Ramos (cell line): ENCODE measurements at regions not wholly inside any gene's neighbourhood (a gene's known extent, or its start where the extent isn't known, plus 50 kb on each side); places are given as distances from the start of the nearest gene placed in this dataset.

Source experiments
- in situ Hi-C: fragments of 300-500 bp; cut with MboI; formaldehyde crosslinking; loops from one replicate; pipeline ENCODE4 v1.14.3; 2022; ENCODE audit warnings: low sequenced_read_pairs; ENCODE audit not compliant: unreplicated experiment

- in situ Hi-C loops, result no loop called here
Measured at GRCh38 chr2:41694536-41695049, 353.2 kb upstream of the PKDCC start.

GRCh38 chr2:41695198-41696113, 352.4 kb upstream of the PKDCC start:
- in situ Hi-C loops, result no loop called here

GRCh38 chr2:41697389-41697788, 350.4 kb upstream of the PKDCC start:
- in situ Hi-C loops, result no loop called here

GRCh38 chr2:41698678-41699422, 349.0 kb upstream of the PKDCC start:
- in situ Hi-C loops, result no loop called here

GRCh38 chr2:41701231-41701630, 346.6 kb upstream of the PKDCC start:
- in situ Hi-C loops, result no loop called here

- in situ Hi-C loops, result no loop called here
Measured at GRCh38 chr2:41703123-41703522, 344.7 kb upstream of the PKDCC start.

GRCh38 chr2:41705634-41706033, 342.2 kb upstream of the PKDCC start:
- in situ Hi-C loops, result no loop called here

- in situ Hi-C loops, result no loop called here
Measured at GRCh38 chr2:41706286-41706685, 341.5 kb upstream of the PKDCC start.

- in situ Hi-C loops, result no loop called here
Measured at GRCh38 chr2:41707790-41708451, 339.9 kb upstream of the PKDCC start.

- in situ Hi-C loops, result no loop called here
Measured at GRCh38 chr2:41709702-41710599, 337.9 kb upstream of the PKDCC start.

GRCh38 chr2:41710944-41711343, 336.9 kb upstream of the PKDCC start:
- in situ Hi-C loops, result no loop called here

- in situ Hi-C loops, result no loop called here
Measured at GRCh38 chr2:41711736-41712135, 336.1 kb upstream of the PKDCC start.

- in situ Hi-C loops, result no loop called here
Measured at GRCh38 chr2:41716497-41716896, 331.3 kb upstream of the PKDCC start.

GRCh38 chr2:41717839-41718238, 330.0 kb upstream of the PKDCC start:
- in situ Hi-C loops, result no loop called here

GRCh38 chr2:41718705-41719104, 329.1 kb upstream of the PKDCC start:
- in situ Hi-C loops, result no loop called here

GRCh38 chr2:41719756-41720155, 328.1 kb upstream of the PKDCC start:
- in situ Hi-C loops, result no loop called here

- in situ Hi-C loops, result no loop called here
Measured at GRCh38 chr2:41720331-41721251, 327.2 kb upstream of the PKDCC start.

GRCh38 chr2:41722668-41723369, 325.0 kb upstream of the PKDCC start:
- in situ Hi-C loops, result no loop called here
